Omental fat pad (tissue), 3 donors: ENCODE measurements at regions not wholly inside any gene's neighbourhood (a gene's known extent, or its start where the extent isn't known, plus 50 kb on each side); places are given as distances from the start of the nearest gene placed in this dataset.

Source experiments
- ATAC-seq: fragments of 150-250 bp; one replicate; pipeline ENCODE4 v1.9.1; 2016; ENCODE audit warnings: mild to moderate bottlenecking, moderate library complexity; ENCODE audit not compliant: low FRiP score
- DNase-seq: peaks from one replicate; pipeline ENCODE4 v3.0.0-alpha.2; 2019; ENCODE audit warnings: low spot score
- CTCF ChIP-seq, 3 donors: fragments of 450-650 bp; IDR thresholded peaks; one replicate each; pipeline ENCODE4 v1.5.1; 2016 to 2017; ENCODE audit warnings: antibody characterized with exemption in 3 of 3, mild to moderate bottlenecking in 3 of 3, moderate library complexity in 2 of 3

GRCh38 chr11:91926965-91927364 lies 297.7 kb upstream of the FAT3 start:
- DNase-seq, result no peak
- no peak for TF ChIP-seq CTCF (IDR thresholded peaks at IDR 0.05)
- ATAC-seq, result peak; percentile 76

- TF ChIP-seq CTCF (IDR thresholded peaks at IDR 0.05), result no peak
- DNase-seq (no peak), ATAC-seq (no peak)
Observed at GRCh38 chr11:91922846-91923245, 301.8 kb upstream of the FAT3 start.

- no peak for TF ChIP-seq CTCF (IDR thresholded peaks at IDR 0.05)
- DNase-seq (no peak), ATAC-seq (no peak)
Observed at GRCh38 chr11:91921974-91922373, 302.6 kb upstream of the FAT3 start.

GRCh38 chr11:91913407-91913806 lies 311.2 kb upstream of the FAT3 start:
- no peak for DNase-seq

GRCh38 chr11:91912322-91912721 lies 312.3 kb upstream of the FAT3 start:
- DNase-seq (no peak), ATAC-seq (no peak)
- TF ChIP-seq CTCF (IDR thresholded peaks at IDR 0.05), result no peak

More at GRCh38 chr11:91913407-91913806, 311.2 kb upstream of the FAT3 start:
- TF ChIP-seq CTCF (IDR thresholded peaks at IDR 0.05), result no peak
- ATAC-seq, result no peak

GRCh38 chr11:91906871-91907624 lies 317.6 kb upstream of the FAT3 start:
- no peak for TF ChIP-seq CTCF (IDR thresholded peaks at IDR 0.05)
- no peak for ATAC-seq
- no peak for DNase-seq
